DOHH2 (cell line): ENCODE measurements at regions not wholly inside any gene's neighbourhood (a gene's known extent, or its start where the extent isn't known, plus 50 kb on each side); places are given as distances from the start of the nearest gene placed in this dataset.

Experiments used
- H3F3A ChIP-seq: fragments of 200-600 bp; sonication (generic), shearing (Covaris generic); 2 replicates; pipeline ENCODE4 v1.6.0; 2016; ENCODE audit warnings: antibody characterized with exemption, mild to moderate bottlenecking; ENCODE audit not compliant: control insufficient read depth, insufficient read depth
- H3K27ac ChIP-seq: fragments of 200-600 bp; sonication (generic); 2 replicates; pipeline ENCODE4 v1.5.1; 2014; ENCODE audit warnings: low read depth, mild to moderate bottlenecking, low read length, moderate library complexity
- H3K27me3 ChIP-seq: fragments of 200-600 bp; sonication (generic); 2 replicates; pipeline ENCODE4 v1.6.1; 2014; ENCODE audit warnings: mild to moderate bottlenecking, low read length, mixed read lengths; ENCODE audit not compliant: control insufficient read depth
- H3K36me3 ChIP-seq: fragments of 200-600 bp; sonication (generic); 2 replicates; pipeline ENCODE4 v1.6.1; 2014; ENCODE audit warnings: mild to moderate bottlenecking, low read length, moderate library complexity, mixed read lengths; ENCODE audit not compliant: control insufficient read depth
- H3K4me1 ChIP-seq: fragments of 200-600 bp; sonication (generic); 2 replicates; pipeline ENCODE4 v1.6.1; 2014; ENCODE audit warnings: mild to moderate bottlenecking, low read length, mixed read lengths; ENCODE audit not compliant: control insufficient read depth
- H3K4me2 ChIP-seq: fragments of 200-600 bp; sonication (generic); 2 replicates; pipeline ENCODE4 v1.6.0; 2014; ENCODE audit warnings: mild to moderate bottlenecking, low read length, moderate library complexity
- H3K4me3 ChIP-seq: fragments of 200-600 bp; sonication (generic); 2 replicates; pipeline ENCODE4 v1.5.1; 2014; ENCODE audit warnings: mild to moderate bottlenecking, low read length, mixed read lengths
- H3K79me2 ChIP-seq: fragments of 200-600 bp; sonication (generic); 2 replicates; pipeline ENCODE4 v1.6.1; 2014; ENCODE audit warnings: mild to moderate bottlenecking, low read length, mixed read lengths; ENCODE audit not compliant: control insufficient read depth
- H3K9me2 ChIP-seq: fragments of 200-600 bp; sonication (generic); replicated peaks from 2 replicates; pipeline ENCODE4 v1.6.1; 2014; ENCODE audit warnings: mild to moderate bottlenecking, low read length, mixed read lengths; ENCODE audit not compliant: control insufficient read depth
- H3K9me3 ChIP-seq: fragments of 200-600 bp; sonication (generic); 2 replicates; pipeline ENCODE4 v1.6.1; 2014; ENCODE audit warnings: antibody characterized with exemption, low read length, mixed read lengths; ENCODE audit not compliant: control insufficient read depth, insufficient read depth
- H4K20me1 ChIP-seq: fragments of 200-600 bp; sonication (generic); 2 replicates; pipeline ENCODE4 v1.6.0; 2014; ENCODE audit warnings: low read depth, mild to moderate bottlenecking, antibody characterized with exemption, low read length, moderate library complexity; ENCODE audit not compliant: control insufficient read depth, insufficient read depth
- CTCF ChIP-seq: fragments of 200-600 bp; sonication (generic); IDR thresholded peaks from one replicate; pipeline ENCODE4 v1.5.1; 2014; ENCODE audit warnings: antibody characterized with exemption, mild to moderate bottlenecking, low read depth, low read length; ENCODE audit not compliant: poor library complexity, severe bottlenecking
- EZH2phosphoT487 ChIP-seq: fragments of 200-600 bp; sonication (generic); IDR thresholded peaks from 2 replicates; pipeline ENCODE4 v1.6.1; 2017; ENCODE audit warnings: borderline replicate concordance, mild to moderate bottlenecking, antibody characterized with exemption, low read length, moderate library complexity, mixed read lengths

- Histone ChIP-seq H4K20me1 (no peaks in the 10 kb centered on the region), H3K9me2 (no peaks in the 10 kb centered on the region), H3K4me3 (no peak overlapping the region), H3K4me2 (no peak overlapping the region), H3K4me1 (no peaks in the 10 kb centered on the region), H3F3A (no peaks in the 10 kb centered on the region), H3K27me3 (peaks cover 5% of the 10 kb centered on the region), H3K36me3 (no peaks in the 10 kb centered on the region), H3K27ac (no peak overlapping the region), H3K9me3 (no peaks in the 10 kb centered on the region), H3K79me2 (no peaks in the 10 kb centered on the region)
- TF ChIP-seq CTCF (no peak), EZH2phosphoT487 (no peak)
Observed at GRCh38 chr22:26912655-26913345, 255.4 kb downstream of the MIAT start.

- H4K20me1 ChIP-seq = no peaks in the 10 kb centered on the region
- no peaks in the 10 kb centered on the region for H3F3A ChIP-seq
- no peaks in the 10 kb centered on the region for H3K9me2 ChIP-seq
- H3K4me3 ChIP-seq = no peak overlapping the region
- no peak overlapping the region for H3K4me2 ChIP-seq
- H3K27me3 ChIP-seq = peaks cover 5% of the 10 kb centered on the region
- no peaks in the 10 kb centered on the region for H3K79me2 ChIP-seq
- no peaks in the 10 kb centered on the region for H3K4me1 ChIP-seq
- TF ChIP-seq EZH2phosphoT487 (no peak), CTCF (no peak)
- no peak overlapping the region for H3K27ac ChIP-seq
- no peaks in the 10 kb centered on the region for H3K9me3 ChIP-seq
- H3K36me3 ChIP-seq = no peaks in the 10 kb centered on the region
Observed at GRCh38 chr22:26914519-26915185, 257.3 kb downstream of the MIAT start.

GRCh38 chr22:26916236-26916635, 258.8 kb downstream of the MIAT start:
- H3K4me2 ChIP-seq = no peak overlapping the region
- H3K9me3 ChIP-seq = no peaks in the 10 kb centered on the region
- no peaks in the 10 kb centered on the region for H4K20me1 ChIP-seq
- H3K27me3 ChIP-seq = peaks cover 5% of the 10 kb centered on the region
- H3K36me3 ChIP-seq = no peaks in the 10 kb centered on the region
- no peak for TF ChIP-seq EZH2phosphoT487
- TF ChIP-seq CTCF = no peak
- H3K27ac ChIP-seq = no peak overlapping the region
- H3K79me2 ChIP-seq = no peaks in the 10 kb centered on the region
- no peaks in the 10 kb centered on the region for H3K4me1 ChIP-seq
- no peaks in the 10 kb centered on the region for H3K9me2 ChIP-seq
- H3F3A ChIP-seq = no peaks in the 10 kb centered on the region
- H3K4me3 ChIP-seq = no peak overlapping the region
